ENCODE measurements at regions not wholly inside any gene's neighbourhood (a gene's known extent, or its start where the extent isn't known, plus 50 kb on each side); places are given as distances from the start of the nearest gene placed in this dataset.
"Not testable (repeated sequence)": the region's sequence is repeated elsewhere in the genome, so short reads cannot be mapped to it uniquely, and the experiment has no call there.

DNA sequence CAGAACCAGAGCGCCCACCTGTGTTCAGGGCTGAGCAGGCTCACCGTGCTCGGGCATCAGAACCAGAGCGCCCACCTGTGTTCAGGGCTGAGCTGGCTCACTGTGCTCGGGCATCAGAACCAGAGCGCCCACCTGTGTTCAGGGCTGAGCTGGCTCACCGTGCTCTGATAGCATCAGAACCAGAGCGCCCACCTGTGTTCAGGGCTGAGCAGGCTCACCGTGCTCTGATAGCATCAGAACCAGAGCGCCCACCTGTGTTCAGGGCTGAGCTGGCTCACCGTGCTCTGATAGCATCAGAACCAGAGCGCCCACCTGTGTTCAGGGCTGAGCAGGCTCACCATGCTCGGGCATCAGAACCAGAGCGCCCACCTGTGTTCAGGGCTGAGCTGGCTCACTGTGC is 525.2 kb upstream of the B3GAT1 start:
- H3K36me3 Mint-ChIP-seq, H3K9me3 Mint-ChIP-seq, H3K27ac Mint-ChIP-seq, ATAC-seq, H3K4me1 Mint-ChIP-seq, H3K4me3 Mint-ChIP-seq: not testable (repeated sequence)
- peaks cover 29% of the 10 kb centered on the region for H3K27me3 Mint-ChIP-seq

GRCh38 chr11:134932761-134933160 is 520.7 kb upstream of the B3GAT1 start:
- peaks cover 5% of the 10 kb centered on the region for H3K9me3 Mint-ChIP-seq
- H3K36me3 Mint-ChIP-seq, result no peaks in the 10 kb centered on the region
- no peak for ATAC-seq
- H3K27ac Mint-ChIP-seq, result no peak overlapping the region
- no peak overlapping the region for H3K4me3 Mint-ChIP-seq
- H3K4me1 Mint-ChIP-seq, result no peaks in the 10 kb centered on the region
- peaks cover 28% of the 10 kb centered on the region for H3K27me3 Mint-ChIP-seq

GRCh38 chr11:134925432-134925831 is 513.4 kb upstream of the B3GAT1 start:
- Mint-ChIP-seq H3K36me3 (no peaks in the 10 kb centered on the region), H3K4me1 (no peaks in the 10 kb centered on the region), H3K9me3 (peaks cover 4% of the 10 kb centered on the region), H3K27me3 (peaks cover 21% of the 10 kb centered on the region), H3K4me3 (no peak overlapping the region), H3K27ac (no peak overlapping the region)
- no peak for ATAC-seq

GRCh38 chr11:134923441-134923840 is 511.4 kb upstream of the B3GAT1 start:
- Mint-ChIP-seq H3K27ac (no peak overlapping the region), H3K36me3 (no peaks in the 10 kb centered on the region), H3K9me3 (peaks cover 4% of the 10 kb centered on the region), H3K4me3 (no peak overlapping the region), H3K27me3 (peaks cover 28% of the 10 kb centered on the region), H3K4me1 (no peaks in the 10 kb centered on the region)
- ATAC-seq, result no peak

DNA sequence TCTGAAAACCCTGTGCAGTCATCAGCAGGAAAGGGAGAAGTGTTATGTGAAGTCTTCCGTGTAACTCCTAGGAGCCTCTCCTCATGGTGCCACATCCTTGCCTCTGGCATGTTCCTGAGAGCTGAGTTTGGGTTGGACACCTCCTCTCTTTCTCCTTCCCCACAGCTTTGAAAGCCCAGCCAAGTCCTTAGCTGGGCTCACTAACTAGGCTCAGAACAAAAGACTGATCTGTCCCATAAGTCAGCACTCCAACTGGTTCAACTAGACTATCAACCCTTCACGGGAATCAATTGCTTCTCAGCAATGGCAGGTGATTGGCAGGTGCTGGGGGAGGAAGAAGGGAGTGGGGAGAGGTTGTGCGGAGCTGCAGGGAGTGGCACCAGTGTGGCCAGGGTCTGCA is 509.9 kb upstream of the B3GAT1 start:
- H3K27me3 Mint-ChIP-seq, result peaks cover 28% of the 10 kb centered on the region
- ATAC-seq, result no peak
- no peaks in the 10 kb centered on the region for H3K36me3 Mint-ChIP-seq
- H3K4me3 Mint-ChIP-seq, result no peak overlapping the region
- no peaks in the 10 kb centered on the region for H3K4me1 Mint-ChIP-seq
- H3K9me3 Mint-ChIP-seq, result peaks cover 4% of the 10 kb centered on the region
- no peak overlapping the region for H3K27ac Mint-ChIP-seq

GRCh38 chr11:134920851-134921608 is 509.0 kb upstream of the B3GAT1 start:
- Mint-ChIP-seq H3K27me3 (peaks cover 28% of the 10 kb centered on the region), H3K9me3 (peaks cover 4% of the 10 kb centered on the region), H3K27ac (no peak overlapping the region), H3K4me1 (no peaks in the 10 kb centered on the region), H3K36me3 (no peaks in the 10 kb centered on the region), H3K4me3 (no peak overlapping the region)
- no peak for ATAC-seq

DNA sequence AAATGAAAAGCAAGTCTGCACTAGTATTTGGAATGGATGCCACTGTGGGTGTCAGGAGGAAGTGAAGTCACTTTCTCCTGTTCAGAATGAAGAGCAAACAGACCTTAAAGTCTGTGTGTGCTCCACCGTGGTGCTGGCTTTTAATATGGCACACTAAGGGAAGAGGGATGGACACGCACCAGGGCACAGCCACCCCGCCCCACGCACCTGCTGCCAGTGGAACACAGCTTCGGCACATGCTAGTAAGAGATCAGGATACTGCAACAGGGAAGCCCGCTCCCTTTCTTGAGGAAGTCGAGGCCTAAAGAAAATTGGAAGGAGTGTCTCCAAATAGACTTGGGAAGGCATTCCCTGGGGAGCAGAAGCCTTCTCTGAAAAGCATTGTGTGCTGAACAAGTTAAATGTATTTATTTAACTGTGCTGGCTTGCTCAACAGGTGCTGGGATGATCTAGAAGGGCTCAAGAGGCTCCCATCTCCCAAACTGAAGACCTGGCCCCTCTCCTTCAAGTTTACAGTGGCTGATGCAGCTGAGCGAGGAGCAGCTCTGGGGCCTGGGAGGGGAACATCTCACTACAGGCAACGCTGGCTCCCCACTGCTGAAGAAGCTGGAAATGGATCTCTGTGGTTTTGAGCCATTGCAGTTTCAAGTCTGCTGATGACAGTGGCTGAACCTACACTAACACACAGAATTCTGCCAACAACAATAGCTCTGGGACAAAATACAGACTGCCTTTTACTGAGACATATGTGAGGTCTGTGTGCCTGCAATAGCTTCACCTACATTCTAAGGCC is 504.6 kb upstream of the B3GAT1 start:
- Mint-ChIP-seq H3K36me3 (no peaks in the 10 kb centered on the region), H3K4me1 (no peaks in the 10 kb centered on the region), H3K4me3 (no peak overlapping the region), H3K9me3 (no peaks in the 10 kb centered on the region), H3K27me3 (peaks cover 13% of the 10 kb centered on the region), H3K27ac (no peak overlapping the region)
- no peak for ATAC-seq

- H3K27me3 Mint-ChIP-seq, result peaks cover 13% of the 10 kb centered on the region
- H3K9me3 Mint-ChIP-seq, result no peaks in the 10 kb centered on the region
- H3K27ac Mint-ChIP-seq, result no peak overlapping the region
- no peak for ATAC-seq
- H3K4me1 Mint-ChIP-seq, result no peaks in the 10 kb centered on the region
- no peaks in the 10 kb centered on the region for H3K36me3 Mint-ChIP-seq
- no peak overlapping the region for H3K4me3 Mint-ChIP-seq
Measured at GRCh38 chr11:134915881-134916280, 503.8 kb upstream of the B3GAT1 start.

- no peak for ATAC-seq
Measured at GRCh38 chr11:134915212-134915611, 503.2 kb upstream of the B3GAT1 start.

GRCh38 chr11:134913999-134914590 is 502.1 kb upstream of the B3GAT1 start:
- H3K4me3 Mint-ChIP-seq, result no peak overlapping the region
- no peaks in the 10 kb centered on the region for H3K4me1 Mint-ChIP-seq
- no peaks in the 10 kb centered on the region for H3K9me3 Mint-ChIP-seq
- peak; percentile 6 for ATAC-seq
- H3K27ac Mint-ChIP-seq, result no peak overlapping the region
- peaks cover 6% of the 10 kb centered on the region for H3K27me3 Mint-ChIP-seq
- H3K36me3 Mint-ChIP-seq, result no peaks in the 10 kb centered on the region

More at GRCh38 chr11:134915212-134915611, 503.2 kb upstream of the B3GAT1 start:
- no peaks in the 10 kb centered on the region for H3K4me1 Mint-ChIP-seq
- H3K9me3 Mint-ChIP-seq, result no peaks in the 10 kb centered on the region
- H3K4me3 Mint-ChIP-seq, result no peak overlapping the region
- no peaks in the 10 kb centered on the region for H3K36me3 Mint-ChIP-seq
- peaks cover 13% of the 10 kb centered on the region for H3K27me3 Mint-ChIP-seq
- H3K27ac Mint-ChIP-seq, result no peak overlapping the region

DNA sequence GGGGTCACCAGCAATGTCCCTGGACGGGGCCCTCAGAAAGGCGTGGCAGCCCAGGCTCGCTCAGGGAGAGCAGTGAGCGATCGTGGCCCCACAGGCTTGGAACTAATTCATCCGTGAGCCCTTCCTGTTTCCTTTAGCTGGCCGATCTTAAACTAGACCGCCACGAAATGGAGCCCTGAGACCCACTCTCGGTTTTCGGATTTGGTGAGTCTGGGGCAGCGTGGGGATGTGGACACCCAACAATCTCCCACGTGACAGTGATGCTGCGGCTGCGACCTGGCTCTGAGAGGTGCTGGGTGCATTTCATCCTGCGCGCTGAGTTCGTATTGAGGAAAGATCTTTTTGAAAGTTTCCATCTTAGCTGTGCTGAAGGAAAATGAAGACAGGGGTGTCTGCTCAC is 501.3 kb upstream of the B3GAT1 start:
- H3K36me3 Mint-ChIP-seq, result no peaks in the 10 kb centered on the region
- no peaks in the 10 kb centered on the region for H3K27me3 Mint-ChIP-seq
- ATAC-seq, result no peak
- no peak overlapping the region for H3K27ac Mint-ChIP-seq
- no peaks in the 10 kb centered on the region for H3K9me3 Mint-ChIP-seq
- H3K4me3 Mint-ChIP-seq, result no peak overlapping the region
- H3K4me1 Mint-ChIP-seq, result no peaks in the 10 kb centered on the region

DNA sequence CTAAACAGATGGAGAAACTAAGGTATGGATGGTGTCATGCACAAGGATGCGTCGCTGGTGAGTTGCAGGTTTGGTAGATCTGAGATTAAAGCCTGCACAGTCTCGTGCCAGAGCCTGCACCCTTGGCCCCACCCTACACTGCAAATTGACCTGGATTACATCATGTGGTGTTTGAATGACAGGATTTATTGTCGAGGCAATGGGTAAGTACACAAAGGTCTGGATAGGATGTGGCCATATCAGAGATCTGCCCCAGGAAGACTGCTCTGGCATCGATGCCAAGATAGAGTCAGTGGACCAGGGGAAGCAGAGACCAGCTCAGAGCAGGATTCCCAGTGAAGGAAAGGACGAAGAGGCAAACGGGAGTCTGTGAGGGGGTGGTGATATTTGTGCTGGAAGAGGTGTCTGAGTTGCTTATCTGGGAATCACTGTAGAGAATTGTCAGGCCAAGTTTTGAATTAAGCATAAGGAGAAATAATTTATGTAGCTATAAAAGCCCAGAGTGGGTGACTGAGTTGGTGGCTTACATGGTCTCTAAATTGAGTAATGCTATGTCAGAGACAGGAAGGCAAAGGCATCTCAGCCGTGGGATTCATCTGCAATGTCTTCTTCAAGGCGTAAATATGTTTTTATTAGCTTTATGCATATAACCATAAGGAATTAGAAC is 499.6 kb upstream of the B3GAT1 start:
- Mint-ChIP-seq H3K36me3 (no peaks in the 10 kb centered on the region), H3K27ac (no peak overlapping the region), H3K27me3 (peaks cover 2% of the 10 kb centered on the region), H3K9me3 (no peaks in the 10 kb centered on the region), H3K4me1 (no peaks in the 10 kb centered on the region), H3K4me3 (no peak overlapping the region)
- no peak for ATAC-seq

DNA sequence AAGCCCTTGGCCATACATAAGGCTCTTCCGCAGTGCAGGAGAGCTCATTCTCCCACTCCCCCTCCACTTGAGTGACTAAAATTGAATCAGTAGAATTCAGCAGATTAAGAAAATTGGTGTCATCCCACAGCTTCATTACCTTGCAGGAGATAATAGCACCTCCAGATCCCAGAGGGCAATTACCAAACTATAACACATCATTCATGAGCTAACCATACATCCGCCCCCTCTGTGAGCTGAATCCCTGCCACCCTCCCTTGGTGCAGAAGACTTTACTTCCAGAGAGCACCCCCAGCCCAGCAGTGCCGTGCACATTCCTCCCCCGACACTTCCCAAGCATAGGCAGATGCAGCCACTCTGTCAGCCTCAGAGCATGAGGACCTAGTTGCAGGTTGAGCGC is 496.5 kb upstream of the B3GAT1 start:
- Mint-ChIP-seq H3K4me1 (no peaks in the 10 kb centered on the region), H3K4me3 (no peak overlapping the region), H3K9me3 (no peaks in the 10 kb centered on the region), H3K36me3 (no peaks in the 10 kb centered on the region), H3K27me3 (peaks cover 11% of the 10 kb centered on the region), H3K27ac (no peak overlapping the region)
- ATAC-seq, result no peak

- Mint-ChIP-seq H3K27me3 (peaks cover 19% of the 10 kb centered on the region), H3K27ac (no peak overlapping the region), H3K9me3 (no peaks in the 10 kb centered on the region), H3K4me3 (no peak overlapping the region), H3K36me3 (no peaks in the 10 kb centered on the region), H3K4me1 (no peaks in the 10 kb centered on the region)
- no peak for ATAC-seq
Measured at GRCh38 chr11:134907636-134908035, 495.6 kb upstream of the B3GAT1 start.

- no peaks in the 10 kb centered on the region for H3K4me1 Mint-ChIP-seq
- H3K36me3 Mint-ChIP-seq, result no peaks in the 10 kb centered on the region
- H3K27ac Mint-ChIP-seq, result no peak overlapping the region
- no peak overlapping the region for H3K4me3 Mint-ChIP-seq
- H3K27me3 Mint-ChIP-seq, result peaks cover 31% of the 10 kb centered on the region
- no peak for ATAC-seq
- H3K9me3 Mint-ChIP-seq, result no peaks in the 10 kb centered on the region
Measured at GRCh38 chr11:134906356-134906955, 494.4 kb upstream of the B3GAT1 start.

Measured in stimulated activated memory B cell treated with anti-CD40 and anti-IgM and Interleukin-4, amounts not matched to agents 10 μg/mL and 1 μg/mL and 100 μg/mL, for 72 hours (primary cell).